Fibroblast of lung (primary cell): ENCODE measurements at regions not wholly inside any gene's neighbourhood (a gene's known extent, or its start where the extent isn't known, plus 50 kb on each side); places are given as distances from the start of the nearest gene placed in this dataset.
A peak's percentile ranks its signal among the peaks of the same experiment; 100 is the strongest.

ENCODE experiments used
- DNase-seq, 2 donors: peaks; one replicate each; pipeline versions ENCODE4 v3.0.0 to v3.0.0-alpha.2; 2010; ENCODE audit warnings: low read depth in 2 of 2
- H2AFZ ChIP-seq: 2 replicates; pipeline ENCODE4 v1.5.1; 2012; ENCODE audit warnings: low read length, control low read depth, inconsistent platforms
- H3K27ac ChIP-seq: 2 replicates; pipeline ENCODE4 v1.5.1; 2011; ENCODE audit warnings: low read length, control low read depth; ENCODE audit not compliant: insufficient read depth
- H3K27me3 ChIP-seq: 2 replicates; pipeline ENCODE4 v1.5.1; 2011; ENCODE audit warnings: mild to moderate bottlenecking, low read length; ENCODE audit not compliant: control insufficient read depth, insufficient read depth
- H3K36me3 ChIP-seq: 2 replicates; pipeline ENCODE4 v1.5.1; 2011; ENCODE audit warnings: low read length; ENCODE audit not compliant: control insufficient read depth, insufficient read depth
- H3K4me1 ChIP-seq: 2 replicates; pipeline ENCODE4 v1.5.1; 2011; ENCODE audit warnings: low read length; ENCODE audit not compliant: control insufficient read depth, insufficient read depth; ENCODE audit errors: extremely low read depth
- H3K4me2 ChIP-seq: 2 replicates; pipeline ENCODE4 v1.5.1; 2011; ENCODE audit warnings: low read length, control low read depth; ENCODE audit not compliant: insufficient read depth; ENCODE audit errors: extremely low read depth
- H3K4me3 ChIP-seq, 4 experiments: fragments of 200-600 bp in 1 of 4; sonication (generic) in 1 of 4; replicated peaks in 1 of 4; 2 replicates each; pipeline ENCODE4 v1.5.1; 2011 to 2016; ENCODE audit warnings: low read length in 4 of 4, low read depth in 3 of 4, mild to moderate bottlenecking in 3 of 4, control low read depth in 2 of 4, inconsistent platforms in 1 of 4, mixed read lengths in 1 of 4; ENCODE audit not compliant: insufficient read depth in 1 of 4; ENCODE audit errors: control extremely low read depth in 1 of 4
- H3K79me2 ChIP-seq: 2 replicates; pipeline ENCODE4 v1.5.1; 2012; ENCODE audit warnings: mild to moderate bottlenecking, low read length, inconsistent platforms; ENCODE audit not compliant: control insufficient read depth, insufficient read depth
- H3K9ac ChIP-seq: 2 replicates; pipeline ENCODE4 v1.5.1; 2011; ENCODE audit warnings: mild to moderate bottlenecking, low read length, control low read depth; ENCODE audit not compliant: insufficient read depth
- H3K9me3 ChIP-seq: 2 replicates; pipeline ENCODE4 v1.5.1; 2012; ENCODE audit warnings: low read depth, low read length; ENCODE audit not compliant: control insufficient read depth, insufficient read depth
- H4K20me1 ChIP-seq: 2 replicates; pipeline ENCODE4 v1.5.1; 2011; ENCODE audit warnings: low read length; ENCODE audit not compliant: control insufficient read depth, insufficient read depth; ENCODE audit errors: extremely low read depth
- CTCF ChIP-seq, 2 donors: IDR thresholded peaks in 1 of 2; conservative IDR thresholded peaks in 1 of 2; 1 replicate in 1 of 2; 2 replicates in 1 of 2; pipeline ENCODE4 v1.5.1; 2011 to 2012; ENCODE audit warnings: low read length in 2 of 2, control low read depth in 1 of 2, inconsistent platforms in 1 of 2, low read depth in 1 of 2, mild to moderate bottlenecking in 1 of 2
- EZH2 ChIP-seq: IDR thresholded peaks from 2 replicates; pipeline ENCODE4 v1.5.1; 2012; ENCODE audit warnings: low read length, control low read depth, mild to moderate bottlenecking; ENCODE audit errors: missing control alignments

GRCh38 chr6:1527073-1527457, 82.7 kb upstream of the FOXC1 start:
- Histone ChIP-seq H3K36me3 (no peaks in the 10 kb centered on the region), H3K27me3 (peaks cover 3% of the 10 kb centered on the region), H3K9me3 (no peaks in the 10 kb centered on the region), H3K4me1 (peaks cover 2% of the 10 kb centered on the region), H3K9ac (no peak overlapping the region), H4K20me1 (no peaks in the 10 kb centered on the region), H2AFZ (no peak overlapping the region), H3K4me2 (no peak overlapping the region), H3K4me3 (no peak overlapping the region), H3K27ac (no peak overlapping the region), H3K79me2 (no peaks in the 10 kb centered on the region)
- peak; percentile 64 to 66 for DNase-seq
- TF ChIP-seq EZH2 (no peak), CTCF (conservative IDR thresholded peaks at IDR 0.05 in 1 of 2, IDR thresholded peaks at IDR 0.05 in 1 of 2; ENCODE audit: low read depth in 1 of 2, low read length in 2 of 2) (no peak)

- peak in 1 of 2 donors; percentile 48 for DNase-seq
- Histone ChIP-seq H3K4me1 (no peaks in the 10 kb centered on the region), H3K9ac (no peak overlapping the region), H3K79me2 (no peaks in the 10 kb centered on the region), H3K4me3 (no peak overlapping the region), H3K36me3 (no peaks in the 10 kb centered on the region), H2AFZ (no peak overlapping the region), H3K27me3 (no peaks in the 10 kb centered on the region), H3K27ac (no peak overlapping the region), H3K4me2 (no peak overlapping the region), H4K20me1 (no peaks in the 10 kb centered on the region), H3K9me3 (no peaks in the 10 kb centered on the region)
- no peak for TF ChIP-seq CTCF (conservative IDR thresholded peaks at IDR 0.05 in 1 of 2, IDR thresholded peaks at IDR 0.05 in 1 of 2; ENCODE audit: low read depth in 1 of 2, low read length in 2 of 2)
- no peak for TF ChIP-seq EZH2
Observed at GRCh38 chr6:1535295-1535694, 74.4 kb upstream of the FOXC1 start.

GRCh38 chr6:1536526-1537429, 72.9 kb upstream of the FOXC1 start:
- Histone ChIP-seq H3K9me3 (no peaks in the 10 kb centered on the region), H4K20me1 (no peaks in the 10 kb centered on the region), H3K9ac (no peak overlapping the region), H2AFZ (no peak overlapping the region), H3K27ac (no peak overlapping the region), H3K36me3 (no peaks in the 10 kb centered on the region), H3K4me1 (no peaks in the 10 kb centered on the region), H3K4me3 (no peak overlapping the region), H3K79me2 (no peaks in the 10 kb centered on the region), H3K4me2 (no peak overlapping the region), H3K27me3 (no peaks in the 10 kb centered on the region)
- no peak for DNase-seq
- TF ChIP-seq CTCF (conservative IDR thresholded peaks at IDR 0.05 in 1 of 2, IDR thresholded peaks at IDR 0.05 in 1 of 2; ENCODE audit: low read depth in 1 of 2, low read length in 2 of 2) (no peak), EZH2 (no peak)
